GM12878 (cell line): ENCODE measurements at regions not wholly inside any gene's neighbourhood (a gene's known extent, or its start where the extent isn't known, plus 50 kb on each side); places are given as distances from the start of the nearest gene placed in this dataset.

ENCODE experiments used
- LARP7 ChIP-seq: fragments of 450-650 bp; IDR thresholded peaks from 2 replicates; pipeline ENCODE4 v1.6.1; 2017; ENCODE audit warnings: mild to moderate bottlenecking
- TAF1 ChIP-seq: IDR thresholded peaks from 2 replicates; pipeline ENCODE4 v1.6.1; 2011; ENCODE audit warnings: mild to moderate bottlenecking, low read depth, low read length, borderline replicate concordance
- TF ChIP-seq, protein P1 (sequence below), 3 experiments: IDR thresholded peaks in 2 of 3; conservative IDR thresholded peaks in 1 of 3; 2 replicates each; pipeline ENCODE4 v1.5.1; 2011; ENCODE audit warnings: low read depth in 3 of 3, low read length in 3 of 3, mild to moderate bottlenecking in 3 of 3, control low read depth in 2 of 3, moderate library complexity in 2 of 3, inconsistent platforms in 1 of 3, mixed read lengths in 1 of 3; ENCODE audit not compliant: control insufficient read depth in 2 of 3, insufficient read depth in 1 of 3; ENCODE audit errors: extremely low read depth in 1 of 3
- TF ChIP-seq, protein P2 (sequence below): IDR thresholded peaks from 2 replicates; pipeline ENCODE4 v1.6.1; 2012; ENCODE audit warnings: mild to moderate bottlenecking, low read depth, low read length

DNA sequence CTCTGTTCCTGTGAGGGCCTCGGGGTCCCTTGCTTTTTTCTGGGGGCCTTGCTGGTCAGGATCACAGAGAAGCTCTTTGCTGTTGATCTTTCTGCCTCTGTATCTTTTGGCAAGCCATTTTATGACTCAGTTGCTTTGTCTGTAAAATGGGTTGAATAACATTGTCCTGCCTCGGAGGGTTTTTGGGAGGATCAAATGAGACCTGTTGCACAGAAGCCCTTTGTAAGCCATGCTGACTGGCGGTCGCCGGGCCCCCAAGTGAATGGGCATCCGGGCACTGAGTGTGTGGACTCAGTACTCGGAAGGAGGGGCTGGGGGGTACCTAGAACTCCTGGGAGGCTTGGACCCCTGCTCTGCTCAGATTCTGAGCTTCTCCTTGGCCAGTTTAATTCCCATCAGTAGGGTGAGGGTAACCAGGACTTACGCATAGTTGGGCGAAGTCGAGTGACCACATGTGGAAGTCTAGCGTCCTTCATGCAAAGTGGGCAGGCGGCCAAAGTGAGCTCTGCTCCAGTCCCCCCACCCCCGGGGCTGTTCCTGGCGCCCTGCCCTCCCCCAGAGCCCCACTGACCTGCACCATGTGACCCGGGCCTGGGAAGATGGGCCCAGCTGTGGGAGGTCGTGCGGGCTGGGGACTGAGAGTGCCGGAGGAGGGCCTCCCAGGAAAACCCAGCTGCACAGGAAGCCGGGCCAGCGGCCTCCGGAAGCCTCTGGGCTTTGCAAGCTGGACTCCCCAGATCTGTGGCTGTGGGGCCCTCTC, 284.0 kb downstream of the SEC14L1 start:
- TF ChIP-seq TAF1 (no peak), LARP7 (no peak)
- TF ChIP-seq, protein P1, sequence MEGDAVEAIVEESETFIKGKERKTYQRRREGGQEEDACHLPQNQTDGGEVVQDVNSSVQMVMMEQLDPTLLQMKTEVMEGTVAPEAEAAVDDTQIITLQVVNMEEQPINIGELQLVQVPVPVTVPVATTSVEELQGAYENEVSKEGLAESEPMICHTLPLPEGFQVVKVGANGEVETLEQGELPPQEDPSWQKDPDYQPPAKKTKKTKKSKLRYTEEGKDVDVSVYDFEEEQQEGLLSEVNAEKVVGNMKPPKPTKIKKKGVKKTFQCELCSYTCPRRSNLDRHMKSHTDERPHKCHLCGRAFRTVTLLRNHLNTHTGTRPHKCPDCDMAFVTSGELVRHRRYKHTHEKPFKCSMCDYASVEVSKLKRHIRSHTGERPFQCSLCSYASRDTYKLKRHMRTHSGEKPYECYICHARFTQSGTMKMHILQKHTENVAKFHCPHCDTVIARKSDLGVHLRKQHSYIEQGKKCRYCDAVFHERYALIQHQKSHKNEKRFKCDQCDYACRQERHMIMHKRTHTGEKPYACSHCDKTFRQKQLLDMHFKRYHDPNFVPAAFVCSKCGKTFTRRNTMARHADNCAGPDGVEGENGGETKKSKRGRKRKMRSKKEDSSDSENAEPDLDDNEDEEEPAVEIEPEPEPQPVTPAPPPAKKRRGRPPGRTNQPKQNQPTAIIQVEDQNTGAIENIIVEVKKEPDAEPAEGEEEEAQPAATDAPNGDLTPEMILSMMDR (IDR thresholded peaks at IDR 0.05 in 2 of 3, conservative IDR thresholded peaks at IDR 0.05 in 1 of 3; ENCODE audit: control insufficient read depth in 2 of 3, extremely low read depth in 1 of 3, insufficient read depth in 1 of 3, low read depth in 3 of 3, low read length in 3 of 3): no peak
- TF ChIP-seq, protein P2, sequence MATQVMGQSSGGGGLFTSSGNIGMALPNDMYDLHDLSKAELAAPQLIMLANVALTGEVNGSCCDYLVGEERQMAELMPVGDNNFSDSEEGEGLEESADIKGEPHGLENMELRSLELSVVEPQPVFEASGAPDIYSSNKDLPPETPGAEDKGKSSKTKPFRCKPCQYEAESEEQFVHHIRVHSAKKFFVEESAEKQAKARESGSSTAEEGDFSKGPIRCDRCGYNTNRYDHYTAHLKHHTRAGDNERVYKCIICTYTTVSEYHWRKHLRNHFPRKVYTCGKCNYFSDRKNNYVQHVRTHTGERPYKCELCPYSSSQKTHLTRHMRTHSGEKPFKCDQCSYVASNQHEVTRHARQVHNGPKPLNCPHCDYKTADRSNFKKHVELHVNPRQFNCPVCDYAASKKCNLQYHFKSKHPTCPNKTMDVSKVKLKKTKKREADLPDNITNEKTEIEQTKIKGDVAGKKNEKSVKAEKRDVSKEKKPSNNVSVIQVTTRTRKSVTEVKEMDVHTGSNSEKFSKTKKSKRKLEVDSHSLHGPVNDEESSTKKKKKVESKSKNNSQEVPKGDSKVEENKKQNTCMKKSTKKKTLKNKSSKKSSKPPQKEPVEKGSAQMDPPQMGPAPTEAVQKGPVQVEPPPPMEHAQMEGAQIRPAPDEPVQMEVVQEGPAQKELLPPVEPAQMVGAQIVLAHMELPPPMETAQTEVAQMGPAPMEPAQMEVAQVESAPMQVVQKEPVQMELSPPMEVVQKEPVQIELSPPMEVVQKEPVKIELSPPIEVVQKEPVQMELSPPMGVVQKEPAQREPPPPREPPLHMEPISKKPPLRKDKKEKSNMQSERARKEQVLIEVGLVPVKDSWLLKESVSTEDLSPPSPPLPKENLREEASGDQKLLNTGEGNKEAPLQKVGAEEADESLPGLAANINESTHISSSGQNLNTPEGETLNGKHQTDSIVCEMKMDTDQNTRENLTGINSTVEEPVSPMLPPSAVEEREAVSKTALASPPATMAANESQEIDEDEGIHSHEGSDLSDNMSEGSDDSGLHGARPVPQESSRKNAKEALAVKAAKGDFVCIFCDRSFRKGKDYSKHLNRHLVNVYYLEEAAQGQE: no peak
